HG03442 (cell line): ENCODE measurements at regions not wholly inside any gene's neighbourhood (a gene's known extent, or its start where the extent isn't known, plus 50 kb on each side); places are given as distances from the start of the nearest gene placed in this dataset.
A peak's percentile ranks its signal among the peaks of the same experiment; 100 is the strongest.
"Not testable (repeated sequence)": the region's sequence is repeated elsewhere in the genome, so short reads cannot be mapped to it uniquely, and the experiment has no call there.

Experiments used
- ATAC-seq: cut with Tn5 transposase; IDR thresholded peaks from one replicate; pipeline ENCODE4 v1.9.1; 2021; ENCODE audit warnings: mild to moderate bottlenecking, moderate library complexity; ENCODE audit not compliant: unreplicated experiment

DNA sequence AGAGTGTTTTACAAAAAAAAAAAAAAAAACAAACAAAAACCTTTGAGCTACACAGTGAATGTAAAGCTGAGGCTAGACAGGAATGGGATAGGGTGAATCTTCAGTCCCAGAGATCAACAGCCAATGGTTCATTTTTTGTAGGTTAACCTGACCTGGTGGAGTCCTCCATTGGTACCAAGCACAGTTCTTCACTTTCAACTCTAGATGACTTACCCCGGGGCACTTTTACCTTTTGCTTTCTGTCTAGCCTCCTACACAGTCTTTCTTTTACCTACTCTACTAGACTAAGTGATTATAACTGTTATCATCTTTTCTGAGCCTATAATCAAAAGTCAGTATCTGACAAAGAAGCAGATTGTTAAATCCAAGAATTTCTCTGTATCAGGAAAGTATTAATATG lies 50.9 kb downstream of the ANXA2R start:
- no peak for ATAC-seq

DNA sequence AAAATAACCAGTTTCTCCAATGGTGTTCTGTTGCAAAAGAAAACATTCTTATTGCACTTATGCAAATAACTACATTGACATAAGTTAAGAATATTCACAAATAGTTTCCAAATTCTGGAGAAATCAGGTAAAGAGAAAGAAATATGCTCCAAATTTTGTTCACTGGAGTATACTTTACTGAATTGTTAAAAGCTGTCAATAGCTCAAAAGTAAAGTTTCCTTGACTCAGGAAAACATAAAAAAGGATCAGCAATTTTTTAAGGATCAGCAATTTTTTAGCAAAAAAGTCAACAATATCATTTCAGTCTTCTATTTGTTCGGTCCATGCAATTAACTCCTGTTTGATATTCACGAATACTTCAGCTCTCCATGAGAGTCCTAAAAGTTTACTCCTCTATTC lies 51.6 kb downstream of the ANXA2R start:
- ATAC-seq = no peak

DNA sequence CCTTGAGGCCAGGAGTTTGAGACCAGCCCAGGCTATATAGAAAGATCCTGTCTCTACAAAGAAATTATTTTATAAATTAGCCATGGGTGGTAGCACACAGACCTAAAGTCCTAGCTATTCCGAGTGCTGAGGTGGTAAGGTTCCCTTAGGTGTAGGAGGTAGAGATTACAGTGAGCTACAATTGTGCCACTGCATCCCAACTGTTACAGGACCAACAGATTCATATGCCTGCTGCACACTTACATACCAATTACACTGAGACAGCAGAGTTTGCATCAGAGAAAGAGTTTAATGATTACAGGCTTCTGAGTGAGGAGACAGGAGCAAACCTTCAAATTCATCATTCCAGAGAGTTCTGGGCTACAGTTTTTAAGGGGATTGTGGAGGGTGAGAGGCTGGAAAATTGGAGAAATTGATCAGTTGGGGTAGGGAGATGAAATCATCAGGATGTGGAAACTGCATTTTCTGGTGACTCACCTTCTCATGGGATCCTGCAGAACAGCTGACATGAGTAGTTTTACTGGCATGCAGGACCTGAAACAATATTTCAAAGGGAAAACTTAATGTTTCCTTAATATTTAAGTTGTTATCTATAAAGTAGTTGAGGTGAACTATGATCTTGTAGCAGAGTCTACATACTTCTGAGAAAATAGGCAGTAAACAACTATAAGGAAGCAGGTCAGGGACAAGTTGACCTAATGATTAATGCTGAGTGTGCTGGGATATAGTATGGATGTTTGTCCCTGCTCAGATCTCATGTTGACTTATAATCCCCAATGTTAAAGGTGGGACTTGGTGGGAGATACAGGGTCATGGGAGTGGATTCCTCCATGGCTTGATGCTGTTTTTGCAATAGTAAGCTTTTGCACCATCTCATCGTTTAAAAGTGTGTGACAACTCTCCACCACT lies 54.7 kb downstream of the ANXA2R start:
- ATAC-seq = no peak

DNA sequence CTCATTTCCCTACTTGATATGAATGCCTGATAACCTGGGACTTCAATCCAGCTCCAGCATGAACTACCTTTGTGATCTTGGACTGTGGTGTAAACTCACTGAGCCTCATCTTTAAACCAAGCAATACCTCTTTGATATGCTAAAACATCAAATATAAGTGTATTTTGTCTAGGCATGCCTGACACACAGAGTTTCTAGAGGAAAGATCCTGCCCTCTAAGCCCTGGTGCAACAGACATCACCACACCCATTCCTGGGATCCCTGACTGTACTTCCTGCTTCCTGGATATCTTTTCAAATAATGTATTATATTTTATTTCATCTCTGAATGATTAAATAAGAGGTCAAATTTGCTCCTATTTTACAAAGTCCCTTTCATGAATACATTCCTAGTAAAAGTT lies 55.8 kb downstream of the ANXA2R start:
- no peak for ATAC-seq

DNA sequence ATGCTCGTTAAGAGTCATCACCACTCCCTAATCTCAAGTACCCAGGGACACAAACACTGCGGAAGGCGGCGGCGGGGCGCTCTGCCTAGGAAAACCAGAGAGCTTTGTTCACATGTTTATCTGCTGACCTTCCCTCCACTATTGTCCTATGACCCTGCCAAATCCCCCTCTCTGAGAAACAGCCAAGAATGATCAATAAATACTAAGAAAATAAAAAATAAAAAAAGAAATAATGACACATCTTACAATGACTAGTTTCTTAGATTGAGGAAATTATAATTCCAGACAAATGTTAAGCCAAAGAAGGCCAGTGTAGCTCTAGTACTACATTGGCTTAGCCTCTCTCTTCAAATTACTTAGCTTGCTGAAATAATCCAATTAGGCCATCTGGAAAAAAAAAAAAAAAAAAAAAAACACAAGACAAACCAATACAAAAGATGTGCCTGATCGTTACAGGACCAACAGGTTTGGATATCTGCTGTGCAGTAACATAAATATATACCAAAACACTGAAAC lies 58.0 kb downstream of the ANXA2R start:
- ATAC-seq = no peak

DNA sequence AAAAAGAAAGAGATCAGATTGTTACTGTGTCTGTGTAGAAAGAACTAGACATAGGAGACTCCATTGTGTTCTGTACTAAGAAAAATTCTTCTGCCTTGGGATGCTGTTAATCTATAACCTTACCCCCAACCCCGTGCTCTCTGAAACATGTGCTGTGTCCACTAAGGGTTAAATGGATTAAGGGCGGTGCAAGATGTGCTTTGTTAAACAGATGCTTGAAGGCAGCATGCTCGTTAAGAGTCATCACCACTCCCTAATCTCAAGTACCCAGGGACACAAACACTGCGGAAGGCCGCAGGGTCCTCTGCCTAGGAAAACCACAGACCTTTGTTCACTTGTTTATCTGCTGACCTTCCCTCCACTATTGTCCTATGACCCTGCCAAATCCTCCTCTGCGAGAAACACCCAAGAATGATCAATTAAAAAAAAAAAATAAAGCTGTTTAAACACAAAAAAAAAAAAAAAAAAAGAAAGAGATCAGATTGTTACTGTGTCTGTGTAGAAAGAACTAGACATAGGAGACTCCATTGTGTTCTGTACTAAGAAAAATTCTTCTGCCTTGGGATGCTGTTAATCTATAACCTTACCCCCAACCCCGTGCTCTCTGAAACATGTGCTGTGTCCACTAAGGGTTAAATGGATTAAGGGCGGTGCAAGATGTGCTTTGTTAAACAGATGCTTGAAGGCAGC lies 58.6 kb downstream of the ANXA2R start:
- ATAC-seq = not testable (repeated sequence)

DNA sequence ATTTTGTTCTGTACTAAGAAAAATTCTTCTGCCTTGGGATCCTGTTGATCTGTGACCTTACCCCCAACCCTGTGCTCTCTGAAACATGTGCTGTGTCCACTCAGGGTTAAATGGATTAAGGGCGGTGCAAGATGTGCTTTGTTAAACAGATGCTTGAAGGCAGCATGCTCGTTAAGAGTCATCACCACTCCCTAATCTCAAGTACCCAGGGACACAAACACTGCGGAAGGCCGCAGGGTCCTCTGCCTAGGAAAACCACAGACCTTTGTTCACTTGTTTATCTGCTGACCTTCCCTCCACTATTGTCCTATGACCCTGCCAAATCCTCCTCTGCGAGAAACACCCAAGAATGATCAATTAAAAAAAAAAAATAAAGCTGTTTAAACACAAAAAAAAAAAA lies 59.1 kb downstream of the ANXA2R start:
- not testable (repeated sequence) for ATAC-seq

DNA sequence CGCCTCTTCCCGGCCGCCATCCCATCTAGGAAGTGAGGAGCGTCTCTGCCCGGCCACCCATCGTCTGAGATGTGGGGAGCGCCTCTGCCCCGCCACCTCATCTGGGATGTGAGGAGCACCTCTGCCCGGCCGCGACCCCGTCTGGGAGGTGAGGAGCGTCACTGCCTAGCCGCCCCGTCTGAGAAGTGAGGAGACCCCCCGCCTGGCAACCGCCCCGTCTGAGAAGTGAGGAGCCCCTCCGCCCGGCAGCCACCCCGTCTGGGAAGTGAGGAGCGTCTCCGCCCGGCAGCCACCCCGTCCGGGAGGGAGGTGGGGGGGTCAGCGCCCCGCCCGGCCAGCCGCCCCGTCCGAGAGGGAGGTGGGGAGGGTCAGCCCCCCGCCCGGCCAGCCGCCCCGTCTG lies 59.7 kb downstream of the ANXA2R start:
- ATAC-seq = not testable (repeated sequence)

DNA sequence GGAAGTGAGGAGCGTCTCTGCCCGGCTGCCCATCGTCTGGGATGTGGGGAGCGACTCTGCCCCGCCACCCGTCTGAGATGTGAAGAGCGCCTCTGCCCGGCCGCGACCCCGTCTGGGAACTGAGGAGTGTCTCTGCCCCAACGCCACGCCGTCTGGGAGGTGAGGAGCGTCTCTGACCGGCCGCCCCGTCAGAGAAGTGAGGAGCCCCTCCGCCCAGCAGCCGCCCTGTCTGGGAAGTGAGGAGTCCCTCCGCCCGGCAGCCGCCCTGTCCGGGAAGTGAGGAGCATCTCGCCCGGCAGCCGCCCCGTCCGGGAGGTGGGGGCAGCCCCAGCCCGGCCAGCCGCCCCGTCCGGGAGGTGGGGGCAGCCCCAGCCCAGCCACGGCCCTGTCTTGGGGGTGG lies 60.9 kb downstream of the ANXA2R start:
- ATAC-seq = not testable (repeated sequence)

DNA sequence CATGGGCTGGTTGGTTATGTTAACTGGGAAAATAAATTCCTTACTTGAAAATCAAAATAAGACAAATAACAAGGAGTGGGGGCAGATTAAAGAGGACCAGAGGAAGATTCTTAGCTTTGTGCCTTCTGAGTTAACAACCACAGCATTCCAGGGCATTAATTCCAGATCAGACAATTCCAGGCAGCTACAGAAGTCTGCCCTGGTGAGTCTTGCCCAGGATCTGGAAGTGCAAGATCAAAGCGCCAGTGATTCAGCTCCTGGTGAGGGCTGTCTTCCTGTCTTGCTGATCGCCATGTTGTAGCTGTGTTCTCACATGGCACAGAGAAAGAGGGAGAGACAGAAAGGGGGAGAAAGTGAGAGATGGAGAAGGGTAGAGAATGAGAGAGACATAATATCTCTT lies 65.6 kb downstream of the ANXA2R start:
- ATAC-seq = no peak

DNA sequence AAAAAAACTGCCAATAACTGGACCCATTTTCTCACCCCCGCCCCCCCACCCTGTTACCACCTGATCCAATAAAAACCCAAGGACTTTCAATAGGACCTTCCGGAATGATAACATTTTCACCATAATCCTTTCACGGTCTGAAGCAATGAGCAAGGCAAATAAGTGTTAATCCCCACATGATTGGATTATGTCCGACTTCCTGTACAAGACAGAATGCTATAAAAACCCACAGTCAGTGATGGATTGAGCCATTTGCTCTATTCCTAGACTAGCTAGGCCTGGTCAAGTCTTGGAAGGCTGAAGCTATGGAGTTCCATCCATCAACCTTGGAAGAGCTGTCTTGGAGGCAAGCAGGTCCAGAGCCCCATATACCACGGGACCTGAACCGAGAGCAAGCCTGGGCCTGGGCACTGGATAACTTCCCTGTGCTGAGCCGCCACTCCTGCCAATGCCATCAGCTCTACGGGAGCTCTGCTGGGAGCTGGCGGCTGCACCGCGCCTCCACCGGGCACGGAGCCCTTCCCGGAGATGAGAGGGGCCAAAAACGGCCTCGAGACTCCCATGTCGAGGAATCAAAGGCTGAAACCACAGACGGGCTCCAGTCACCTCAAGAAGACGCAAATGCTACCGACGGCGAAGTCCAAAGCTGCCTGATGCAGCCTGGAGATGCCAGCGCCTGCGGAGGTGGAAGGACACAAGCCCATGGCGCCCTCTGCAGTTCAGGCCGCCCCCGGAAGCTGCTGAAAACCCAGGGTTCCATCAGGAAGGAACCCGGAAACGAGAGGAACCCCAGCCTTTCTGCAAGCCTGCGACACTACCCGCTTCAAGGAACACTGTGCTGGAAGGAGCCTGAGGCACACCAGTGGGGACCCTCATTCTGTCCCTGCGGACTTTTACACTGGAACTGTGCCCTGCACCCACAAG lies 69.2 kb downstream of the ANXA2R start:
- no peak for ATAC-seq

DNA sequence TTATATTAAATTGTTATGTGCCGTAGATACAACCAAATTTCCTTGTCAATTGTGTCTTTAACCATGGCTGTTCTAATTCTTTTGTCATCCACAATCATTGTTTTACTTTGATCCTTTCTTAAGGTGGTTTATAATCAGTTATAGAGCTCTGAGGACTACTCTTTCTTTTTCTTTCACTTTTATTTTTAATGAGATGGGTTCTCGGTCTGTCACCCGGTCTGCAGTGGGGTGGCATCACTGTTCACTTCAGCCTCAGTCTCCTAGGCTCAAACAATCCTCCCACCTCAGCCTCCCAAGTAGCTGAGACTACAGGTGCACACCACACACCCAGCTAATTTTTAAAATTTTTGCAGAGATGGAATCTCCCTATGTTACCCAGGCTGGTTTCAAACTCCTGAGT lies 74.2 kb downstream of the ANXA2R start:
- ATAC-seq = no peak

DNA sequence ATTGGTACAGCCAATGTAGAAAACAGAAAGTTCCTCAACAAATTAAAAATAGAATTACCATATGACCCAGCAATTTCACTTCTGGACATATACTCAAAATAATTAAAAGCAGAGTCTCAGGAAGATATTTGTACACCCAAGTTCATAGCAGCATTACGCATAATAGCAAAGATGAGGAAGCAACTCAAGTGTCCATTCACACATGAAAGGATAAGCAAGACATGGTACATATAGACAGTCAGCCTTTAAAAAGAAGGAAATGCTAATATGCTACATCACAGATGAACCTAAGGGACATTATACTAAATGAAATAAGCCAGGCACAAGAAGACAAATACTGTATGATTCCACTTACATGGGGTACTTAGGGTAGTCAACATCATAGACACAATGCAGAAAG lies 76.7 kb downstream of the ANXA2R start:
- ATAC-seq = no peak

DNA sequence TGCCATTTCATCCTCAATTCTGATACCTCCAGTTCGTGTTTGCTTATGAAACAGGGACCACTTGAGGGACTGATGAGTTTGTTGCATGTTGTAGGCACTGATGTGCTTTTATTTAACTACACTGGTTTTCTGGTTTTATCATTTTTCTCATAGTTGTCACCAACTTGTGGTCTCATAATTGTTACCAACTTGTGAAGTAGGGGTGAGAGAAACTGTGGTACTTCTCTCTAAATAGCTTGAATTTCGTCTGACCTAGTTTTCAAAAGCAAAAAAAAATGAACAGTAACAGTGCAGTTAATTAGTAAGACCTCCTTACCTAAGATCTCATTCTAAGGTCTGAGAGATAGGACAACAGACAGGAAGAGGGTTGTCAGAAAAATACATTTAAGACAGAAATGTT lies 78.0 kb downstream of the ANXA2R start:
- no peak for ATAC-seq

DNA sequence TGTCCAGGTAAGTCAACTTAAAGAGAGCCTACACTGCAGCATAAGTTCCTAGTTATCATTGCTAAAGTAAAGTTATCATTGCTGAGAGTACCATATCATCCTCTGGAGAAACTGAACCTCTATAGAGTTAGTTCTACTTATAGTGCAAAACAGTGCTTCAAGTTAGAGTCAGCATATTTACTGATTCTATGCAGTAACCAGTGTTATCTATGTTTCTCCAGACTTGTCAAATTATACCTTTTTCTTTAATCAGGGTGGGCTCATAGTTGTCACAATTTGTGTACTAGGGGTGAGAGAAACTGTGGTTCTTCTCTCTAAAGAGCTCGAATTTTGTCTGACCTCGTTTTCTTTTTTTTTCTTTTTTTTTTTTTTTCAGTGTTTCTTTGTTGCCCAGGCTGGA lies 79.6 kb downstream of the ANXA2R start:
- no peak for ATAC-seq

DNA sequence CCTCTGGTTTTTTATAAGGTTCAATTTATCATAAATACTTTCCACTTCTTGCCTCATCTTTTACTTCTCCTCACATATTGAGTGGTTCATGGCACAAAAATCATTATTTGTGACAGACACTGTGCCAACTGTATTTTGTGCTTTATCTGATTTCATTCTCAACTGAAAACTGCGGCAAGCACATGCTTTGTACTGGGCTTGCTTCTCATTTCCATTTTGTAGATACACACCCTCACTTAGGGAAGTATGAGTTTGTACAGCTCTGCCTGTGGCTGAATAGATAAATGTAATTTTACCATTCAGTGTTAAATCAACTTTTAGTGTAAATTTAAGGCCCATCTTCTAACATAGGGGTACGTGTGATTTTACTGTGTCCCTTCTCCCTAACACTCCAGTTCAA lies 83.6 kb downstream of the ANXA2R start:
- ATAC-seq = no peak

DNA sequence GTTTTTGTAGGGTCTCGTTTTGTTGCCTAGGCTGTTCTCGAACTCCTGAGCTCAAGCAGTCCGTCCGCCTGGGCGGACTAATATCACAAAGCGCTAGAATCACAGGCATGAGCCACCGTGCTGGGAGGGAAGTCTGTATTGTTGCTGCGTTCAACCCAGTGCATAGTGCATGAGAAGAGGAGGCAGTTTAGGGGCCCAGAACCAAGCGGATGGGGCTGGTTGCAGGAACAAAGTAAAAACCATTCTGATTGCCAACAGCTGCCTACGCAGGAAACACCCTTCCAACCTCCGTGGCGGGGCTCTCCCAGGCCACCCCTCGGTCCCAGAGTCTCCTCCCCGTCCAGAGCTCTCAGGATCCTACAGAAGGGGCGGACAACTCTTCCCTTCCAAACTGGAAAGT lies 87.1 kb downstream of the ANXA2R start:
- no peak for ATAC-seq

DNA sequence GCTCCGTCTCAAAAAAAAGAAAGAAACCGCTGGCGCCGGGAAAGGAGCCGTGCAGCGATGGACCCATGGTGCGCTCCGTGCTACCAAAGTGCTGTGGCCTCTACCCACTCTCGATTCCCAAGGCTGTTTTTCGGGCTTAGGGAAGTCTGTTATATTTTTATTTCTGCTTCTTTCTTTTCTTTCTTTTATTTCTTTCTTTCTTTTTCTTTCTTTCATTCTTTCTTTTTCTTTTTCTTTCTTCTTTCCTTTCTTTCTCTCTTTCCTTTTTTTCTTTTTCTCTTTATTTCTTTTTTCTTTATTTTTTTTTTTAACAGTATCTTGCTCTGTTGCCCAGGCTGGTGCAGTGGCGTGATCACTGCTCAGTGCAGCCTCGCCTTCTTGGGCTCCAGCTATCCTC lies 87.5 kb downstream of the ANXA2R start:
- no peak for ATAC-seq

DNA sequence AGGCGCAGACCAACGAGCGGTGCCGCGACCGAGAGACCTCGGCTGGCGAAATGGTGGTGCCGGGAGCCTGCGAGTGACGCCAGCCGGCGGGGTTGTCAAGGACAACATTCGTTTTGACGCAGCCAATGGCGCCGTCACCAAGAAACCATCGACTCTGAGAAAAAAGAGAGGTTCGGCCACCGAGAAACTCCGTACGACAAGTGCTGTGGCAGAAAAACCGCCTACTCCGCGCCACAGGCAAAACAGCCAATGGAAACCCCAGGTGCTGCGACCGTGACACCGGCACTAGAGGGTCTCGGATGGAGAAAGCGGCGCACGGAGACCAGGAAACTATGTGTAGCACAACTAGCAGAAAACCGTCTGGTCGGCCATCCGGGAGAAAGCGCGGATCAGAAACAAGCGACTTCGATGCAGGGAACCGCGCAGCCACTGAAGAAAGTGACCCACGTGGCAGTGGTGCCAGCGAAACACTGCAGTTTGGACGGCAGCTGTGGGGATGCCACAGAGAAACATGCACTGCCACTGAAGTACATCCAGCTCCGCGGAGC lies 88.8 kb downstream of the ANXA2R start:
- ATAC-seq = peak; percentile 32

DNA sequence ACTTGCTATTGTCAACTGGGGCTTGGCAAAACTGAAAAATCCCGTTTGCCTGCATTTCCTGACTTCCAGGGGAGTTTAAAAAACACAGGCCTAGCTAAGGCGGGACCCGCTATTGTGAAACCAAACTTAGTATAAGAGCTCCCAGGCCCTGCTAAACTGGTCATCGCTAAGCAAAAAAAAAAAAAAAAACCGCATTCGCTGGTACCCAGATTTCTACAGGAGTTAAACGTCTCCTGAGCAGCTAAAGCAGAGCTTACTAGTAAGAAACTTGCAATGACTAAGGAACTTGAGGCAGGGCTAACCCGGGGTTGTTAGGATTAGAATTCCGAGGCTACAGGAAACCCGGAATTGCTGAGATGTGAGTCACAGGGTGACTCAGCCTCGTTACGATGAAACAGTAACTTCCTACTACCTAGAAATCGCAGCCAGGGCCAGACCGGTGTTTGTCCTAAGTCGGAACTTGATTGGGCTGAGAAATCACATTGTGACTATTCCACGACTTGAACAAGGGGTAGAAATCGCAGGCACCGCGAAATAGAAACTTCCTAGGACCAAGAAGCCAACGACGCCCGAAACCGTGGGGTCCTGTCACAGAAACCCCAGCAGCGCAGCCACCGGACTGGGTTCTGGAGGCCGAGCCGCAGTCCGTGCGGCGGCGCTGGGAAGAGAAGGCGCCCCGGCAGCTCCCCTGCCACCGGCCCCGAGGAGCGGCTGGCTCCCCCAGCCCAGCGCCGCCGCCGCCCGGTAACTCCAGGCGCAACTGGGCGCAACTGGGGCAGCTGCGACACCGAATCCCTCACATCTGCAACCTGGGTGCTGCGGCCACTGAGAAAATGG lies 89.4 kb downstream of the ANXA2R start:
- peak; percentile 37 for ATAC-seq
